Gastrocnemius medialis (tissue), 4 donors: ENCODE measurements at regions not wholly inside any gene's neighbourhood (a gene's known extent, or its start where the extent isn't known, plus 50 kb on each side); places are given as distances from the start of the nearest gene placed in this dataset.

ENCODE experiments used
- POLR2A ChIP-seq, 2 donors: fragments of 450-650 bp; IDR thresholded peaks; one replicate each; pipeline ENCODE4 v1.6.1; 2017; ENCODE audit warnings: antibody characterized with exemption in 2 of 2, mild to moderate bottlenecking in 2 of 2, moderate library complexity in 2 of 2
- TF ChIP-seq, protein P1 (sequence below), 5 experiments: fragments of 450-650 bp in 3 of 5; fragments of 200-600 bp in 2 of 5; sonication (generic) in 2 of 5; IDR thresholded peaks in 4 of 5; conservative IDR thresholded peaks in 1 of 5; 1 replicate in 4 of 5; 2 replicates in 1 of 5; pipeline ENCODE4 v1.5.1; 2016 to 2019; ENCODE audit warnings: antibody characterized with exemption in 5 of 5, mild to moderate bottlenecking in 3 of 5, moderate library complexity in 3 of 5

GRCh38 chr9:82216435-82216834 is 227.9 kb downstream of the SPATA31D1 start:
- TF ChIP-seq, protein P1, sequence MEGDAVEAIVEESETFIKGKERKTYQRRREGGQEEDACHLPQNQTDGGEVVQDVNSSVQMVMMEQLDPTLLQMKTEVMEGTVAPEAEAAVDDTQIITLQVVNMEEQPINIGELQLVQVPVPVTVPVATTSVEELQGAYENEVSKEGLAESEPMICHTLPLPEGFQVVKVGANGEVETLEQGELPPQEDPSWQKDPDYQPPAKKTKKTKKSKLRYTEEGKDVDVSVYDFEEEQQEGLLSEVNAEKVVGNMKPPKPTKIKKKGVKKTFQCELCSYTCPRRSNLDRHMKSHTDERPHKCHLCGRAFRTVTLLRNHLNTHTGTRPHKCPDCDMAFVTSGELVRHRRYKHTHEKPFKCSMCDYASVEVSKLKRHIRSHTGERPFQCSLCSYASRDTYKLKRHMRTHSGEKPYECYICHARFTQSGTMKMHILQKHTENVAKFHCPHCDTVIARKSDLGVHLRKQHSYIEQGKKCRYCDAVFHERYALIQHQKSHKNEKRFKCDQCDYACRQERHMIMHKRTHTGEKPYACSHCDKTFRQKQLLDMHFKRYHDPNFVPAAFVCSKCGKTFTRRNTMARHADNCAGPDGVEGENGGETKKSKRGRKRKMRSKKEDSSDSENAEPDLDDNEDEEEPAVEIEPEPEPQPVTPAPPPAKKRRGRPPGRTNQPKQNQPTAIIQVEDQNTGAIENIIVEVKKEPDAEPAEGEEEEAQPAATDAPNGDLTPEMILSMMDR (IDR thresholded peaks at IDR 0.05 in 4 of 5, conservative IDR thresholded peaks at IDR 0.05 in 1 of 5), result no peak
- TF ChIP-seq POLR2A (IDR thresholded peaks at IDR 0.05), result no peak
